A673 (cell line): ENCODE measurements at regions not wholly inside any gene's neighbourhood (a gene's known extent, or its start where the extent isn't known, plus 50 kb on each side); places are given as distances from the start of the nearest gene placed in this dataset.

Experiments
- BruUV-seq: library from RNA; stranded (reverse); fragments of 400-500 nt; replicated peaks from 2 replicates; lab custom pipeline; 2021; lab: Mats Ljungman, UMichigan
- CTCF ChIA-PET: fragments of 300-600 bp; sonication (Branson Sonifier 250); formaldehyde crosslinking; loops from one replicate; lab custom pipeline; 2022; ENCODE audit warnings: antibody characterized with exemption; lab: Charles Lee
- POLR2A ChIA-PET: fragments of 300-600 bp; sonication (Branson Sonifier 250); formaldehyde crosslinking; loops from one replicate; lab custom pipeline; 2022; ENCODE audit warnings: antibody characterized with exemption; ENCODE audit not compliant: low non-redundant PET; lab: Charles Lee
- DNase-seq: peaks from one replicate; pipeline ENCODE4 v3.0.0-alpha.2; 2015; ENCODE audit warnings: low spot score
- H3K27ac ChIP-seq: fragments of 200-600 bp; sonication (generic); 2 replicates; pipeline ENCODE4 v1.5.1; 2016; ENCODE audit warnings: mixed run types, low read depth, mild to moderate bottlenecking, mixed read lengths, antibody characterized with exemption, low read length; ENCODE audit not compliant: poor library complexity, severe bottlenecking
- H3K27me3 ChIP-seq: fragments of 200-600 bp; sonication (generic); replicated peaks from 2 replicates; pipeline ENCODE4 v1.6.1; 2017; ENCODE audit warnings: mixed run types, low read depth, mild to moderate bottlenecking, mixed read lengths, antibody characterized with exemption, low read length; ENCODE audit not compliant: insufficient read depth, poor library complexity
- H3K36me3 ChIP-seq: fragments of 200-600 bp; sonication (generic); 2 replicates; pipeline ENCODE4 v1.6.1; 2016; ENCODE audit warnings: mixed run types, mild to moderate bottlenecking, mixed read lengths, antibody characterized with exemption, low read length; ENCODE audit not compliant: insufficient read depth, poor library complexity, severe bottlenecking
- H3K4me1 ChIP-seq: fragments of 200-600 bp; sonication (generic); 2 replicates; pipeline ENCODE4 v1.6.1; 2017; ENCODE audit warnings: mixed run types, mild to moderate bottlenecking, mixed read lengths, antibody characterized with exemption, low read length; ENCODE audit not compliant: insufficient read depth, poor library complexity, severe bottlenecking
- H3K4me3 ChIP-seq: fragments of 200-600 bp; sonication (generic); 2 replicates; pipeline ENCODE4 v1.5.1; 2016; ENCODE audit warnings: low read depth, mixed run types, mild to moderate bottlenecking, mixed read lengths, low read length; ENCODE audit not compliant: poor library complexity, severe bottlenecking
- H3K9me3 ChIP-seq: fragments of 200-600 bp; sonication (generic); 2 replicates; pipeline ENCODE4 v1.6.1; 2016; ENCODE audit warnings: mixed run types, low read depth, mild to moderate bottlenecking, mixed read lengths, antibody characterized with exemption, low read length; ENCODE audit not compliant: poor library complexity, severe bottlenecking
- CTCF ChIP-seq: fragments of 300-800, 200-600 bp; sonication (generic); conservative IDR thresholded peaks from 2 replicates; pipeline ENCODE4 v1.5.1; 2017; ENCODE audit warnings: low read depth, mild to moderate bottlenecking, antibody characterized with exemption, low read length, moderate library complexity, mixed read lengths
- EZH2 ChIP-seq: fragments of 200-600 bp; sonication (generic); IDR thresholded peaks from 2 replicates; pipeline ENCODE4 v1.6.1; 2017; ENCODE audit warnings: borderline replicate concordance, low read depth, mild to moderate bottlenecking, mixed read lengths, antibody characterized with exemption, low read length; ENCODE audit not compliant: poor library complexity, severe bottlenecking
- intact Hi-C: fragments of 100-400 bp; cut with micrococcal nuclease; formaldehyde crosslinking; loops from one replicate; pipeline ENCODE4 v1.10.0; 2022; ENCODE audit not compliant: unreplicated experiment

DNA sequence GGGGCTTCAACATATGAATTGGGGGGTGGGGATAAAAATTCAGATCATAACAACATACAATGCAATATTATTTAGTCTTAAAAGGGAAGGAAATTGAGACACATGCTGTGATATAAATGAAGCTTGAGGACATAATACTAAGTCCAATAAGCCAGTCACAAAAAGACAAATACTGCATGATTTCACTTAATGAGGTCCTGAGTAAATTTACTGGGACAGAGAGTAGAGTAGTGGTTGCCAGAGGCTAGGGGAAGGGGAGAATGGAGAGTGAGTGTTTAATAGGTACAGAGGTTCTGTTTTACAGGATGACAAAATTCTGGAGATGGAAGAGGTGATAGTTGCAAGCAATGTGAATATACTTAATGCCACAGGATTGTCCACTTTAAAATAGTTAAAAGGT lies 89.2 kb upstream of the RAPGEF2 start:
- Histone ChIP-seq H3K4me3 (no peak overlapping the region), H3K9me3 (no peaks in the 10 kb centered on the region), H3K27ac (no peak overlapping the region), H3K27me3 (no peaks in the 10 kb centered on the region), H3K4me1 (peaks cover 14% of the 10 kb centered on the region), H3K36me3 (no peaks in the 10 kb centered on the region)
- intact Hi-C loops = loop anchor here (10.0 kb wide), 1 partner anchor 431 kb away; no protein-coding TSS in a partner anchor
- ChIA-PET CTCF (no interaction called here), POLR2A (no interaction called here)
- no peak for DNase-seq
- BruUV-seq = no TSS peak
- no peak for TF ChIP-seq EZH2
- no peak for TF ChIP-seq CTCF

DNA sequence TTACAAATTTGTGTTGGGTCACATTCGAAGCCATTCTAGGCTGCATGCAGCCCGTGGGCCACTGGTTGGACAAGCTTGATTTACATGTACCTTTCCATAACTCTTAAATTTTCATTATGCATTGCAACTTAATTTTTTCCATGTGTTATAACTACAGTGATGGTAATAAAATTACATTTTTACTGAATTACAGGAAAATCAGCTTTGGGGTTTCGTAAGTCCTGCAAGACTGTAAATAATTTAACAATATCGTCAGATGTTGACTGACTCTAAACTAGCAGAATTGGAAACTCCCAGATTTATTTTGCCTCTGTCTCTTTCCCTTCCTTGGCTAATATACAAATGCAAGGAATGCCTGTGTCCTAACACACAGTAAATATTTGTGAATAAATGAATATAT lies 88.0 kb upstream of the RAPGEF2 start:
- intact Hi-C loops = loop anchor here (10.0 kb wide), 1 partner anchor 430 kb away; no protein-coding TSS in a partner anchor

GRCh38 chr4:159015841-159016240 lies 87.0 kb upstream of the RAPGEF2 start:
- ChIA-PET CTCF (no interaction called here), POLR2A (interaction anchor here (0.6 kb wide), 1 partner anchor 151 kb away, joined by 3 read pairs; no protein-coding TSS in a partner anchor)
- intact Hi-C loops = loop anchor here (2.0 to 10.0 kb wide), 2 partner anchors 157 to 429 kb away; no protein-coding TSS in a partner anchor
- Histone ChIP-seq H3K36me3 (no peaks in the 10 kb centered on the region), H3K27ac (no peak overlapping the region), H3K27me3 (no peaks in the 10 kb centered on the region), H3K4me3 (no peak overlapping the region), H3K9me3 (no peaks in the 10 kb centered on the region), H3K4me1 (peaks cover 14% of the 10 kb centered on the region)
- BruUV-seq = no TSS peak
- TF ChIP-seq EZH2 (no peak), CTCF (no peak)
- no peak for DNase-seq

More for the DNA sequence above, 88.0 kb upstream of the RAPGEF2 start:
- no TSS peak for BruUV-seq
- H3K9me3 ChIP-seq = no peaks in the 10 kb centered on the region
- POLR2A ChIA-PET = no interaction called here
- no peaks in the 10 kb centered on the region for H3K27me3 ChIP-seq
- CTCF ChIA-PET = no interaction called here
- H3K27ac ChIP-seq = no peak overlapping the region
- H3K4me3 ChIP-seq = no peak overlapping the region
- DNase-seq = no peak
- TF ChIP-seq CTCF (no peak), EZH2 (no peak)
- peaks cover 14% of the 10 kb centered on the region for H3K4me1 ChIP-seq
- H3K36me3 ChIP-seq = no peaks in the 10 kb centered on the region
